GM06990 (cell line): ENCODE measurements at regions not wholly inside any gene's neighbourhood (a gene's known extent, or its start where the extent isn't known, plus 50 kb on each side); places are given as distances from the start of the nearest gene placed in this dataset.

Experiments used
- DNase-seq: peaks from one replicate; pipeline ENCODE4 v3.0.0-alpha.2; 2011; ENCODE audit not compliant: insufficient read length; ENCODE audit errors: extremely low read depth
- H3K27me3 ChIP-seq: replicated peaks from 2 replicates; pipeline ENCODE4 v1.6.0; 2011; ENCODE audit warnings: low read length; ENCODE audit not compliant: control insufficient read depth, insufficient read depth
- H3K36me3 ChIP-seq: 2 replicates; pipeline ENCODE4 v1.5.1; 2011; ENCODE audit warnings: low read length; ENCODE audit not compliant: control insufficient read depth, insufficient read depth
- H3K4me3 ChIP-seq: replicated peaks from 2 replicates; pipeline ENCODE4 v1.5.1; 2011; ENCODE audit warnings: low read depth, mild to moderate bottlenecking, control low read depth, low read length
- TF ChIP-seq, protein P1 (sequence below): IDR thresholded peaks from 2 replicates; pipeline ENCODE4 v1.5.1; 2011; ENCODE audit warnings: low read length, control low read depth, mild to moderate bottlenecking, inconsistent platforms; ENCODE audit not compliant: insufficient read depth, poor library complexity, severe bottlenecking

- TF ChIP-seq, protein P1, sequence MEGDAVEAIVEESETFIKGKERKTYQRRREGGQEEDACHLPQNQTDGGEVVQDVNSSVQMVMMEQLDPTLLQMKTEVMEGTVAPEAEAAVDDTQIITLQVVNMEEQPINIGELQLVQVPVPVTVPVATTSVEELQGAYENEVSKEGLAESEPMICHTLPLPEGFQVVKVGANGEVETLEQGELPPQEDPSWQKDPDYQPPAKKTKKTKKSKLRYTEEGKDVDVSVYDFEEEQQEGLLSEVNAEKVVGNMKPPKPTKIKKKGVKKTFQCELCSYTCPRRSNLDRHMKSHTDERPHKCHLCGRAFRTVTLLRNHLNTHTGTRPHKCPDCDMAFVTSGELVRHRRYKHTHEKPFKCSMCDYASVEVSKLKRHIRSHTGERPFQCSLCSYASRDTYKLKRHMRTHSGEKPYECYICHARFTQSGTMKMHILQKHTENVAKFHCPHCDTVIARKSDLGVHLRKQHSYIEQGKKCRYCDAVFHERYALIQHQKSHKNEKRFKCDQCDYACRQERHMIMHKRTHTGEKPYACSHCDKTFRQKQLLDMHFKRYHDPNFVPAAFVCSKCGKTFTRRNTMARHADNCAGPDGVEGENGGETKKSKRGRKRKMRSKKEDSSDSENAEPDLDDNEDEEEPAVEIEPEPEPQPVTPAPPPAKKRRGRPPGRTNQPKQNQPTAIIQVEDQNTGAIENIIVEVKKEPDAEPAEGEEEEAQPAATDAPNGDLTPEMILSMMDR: no peak
- Histone ChIP-seq H3K27me3 (no peaks in the 10 kb centered on the region), H3K36me3 (no peaks in the 10 kb centered on the region), H3K4me3 (no peak overlapping the region)
- no peak for DNase-seq
Observed at GRCh38 chr20:60239956-60240355, 281.7 kb downstream of the CDH26 start.

DNA sequence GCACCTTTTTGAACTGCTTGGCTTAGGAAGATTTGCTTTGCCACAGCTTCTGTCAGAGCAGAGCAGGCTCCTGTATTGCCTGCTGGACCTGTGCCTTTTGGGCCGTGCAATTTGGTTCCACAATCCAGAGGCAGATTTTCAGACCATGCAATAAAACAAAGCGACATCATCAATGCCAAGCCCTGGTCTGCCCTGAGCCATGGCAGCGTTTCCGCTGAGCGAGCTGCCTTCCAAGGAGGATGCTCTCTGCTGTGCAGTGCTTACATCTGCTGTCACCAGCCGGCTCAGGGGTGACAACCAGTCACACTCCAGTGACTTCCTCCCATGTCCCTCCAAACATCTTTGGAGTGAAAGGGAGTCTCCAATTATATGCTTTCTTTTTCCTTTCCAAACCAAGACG lies 282.2 kb downstream of the CDH26 start:
- no peaks in the 10 kb centered on the region for H3K27me3 ChIP-seq
- DNase-seq: no peak
- TF ChIP-seq, protein P1: no peak
- no peak overlapping the region for H3K4me3 ChIP-seq
- no peaks in the 10 kb centered on the region for H3K36me3 ChIP-seq

GRCh38 chr20:60240986-60241385 lies 282.8 kb downstream of the CDH26 start:
- no peak overlapping the region for H3K4me3 ChIP-seq
- H3K36me3 ChIP-seq: no peaks in the 10 kb centered on the region
- no peak for DNase-seq
- TF ChIP-seq, protein P1: no peak
- no peaks in the 10 kb centered on the region for H3K27me3 ChIP-seq

DNA sequence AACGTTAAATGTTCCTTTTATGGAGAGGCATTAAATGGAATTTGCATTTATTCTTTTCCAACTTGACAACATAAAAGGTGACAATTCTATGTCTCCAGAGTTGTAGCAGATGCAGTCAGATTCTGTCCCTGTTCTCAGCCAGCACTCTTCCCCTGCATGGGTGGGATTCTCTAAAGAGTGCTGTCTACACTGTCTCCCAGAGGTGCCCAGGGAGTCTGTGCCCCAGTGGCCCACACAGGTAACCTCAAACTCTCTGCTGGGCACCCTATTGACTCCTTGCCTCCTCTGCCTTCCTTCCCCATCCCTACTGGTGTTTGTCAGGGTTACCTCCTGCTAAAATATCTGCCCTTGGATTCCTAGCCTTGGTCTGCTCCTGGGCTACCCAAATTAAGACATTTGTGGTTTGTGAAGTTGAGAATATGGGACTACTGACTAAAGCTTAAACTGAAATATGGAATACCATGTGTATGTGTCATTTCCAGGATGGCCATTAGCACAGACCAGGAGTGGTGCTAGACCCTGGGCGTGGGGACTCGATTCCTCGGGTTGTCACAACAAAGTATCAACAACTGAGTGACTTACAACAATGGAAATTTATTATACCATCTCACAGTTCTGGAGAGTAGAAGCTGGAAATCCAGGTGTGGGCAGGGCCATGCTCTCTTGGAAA lies 284.7 kb downstream of the CDH26 start:
- TF ChIP-seq, protein P1: no peak
- Histone ChIP-seq H3K27me3 (no peaks in the 10 kb centered on the region), H3K36me3 (no peaks in the 10 kb centered on the region), H3K4me3 (no peak overlapping the region)
- no peak for DNase-seq

DNA sequence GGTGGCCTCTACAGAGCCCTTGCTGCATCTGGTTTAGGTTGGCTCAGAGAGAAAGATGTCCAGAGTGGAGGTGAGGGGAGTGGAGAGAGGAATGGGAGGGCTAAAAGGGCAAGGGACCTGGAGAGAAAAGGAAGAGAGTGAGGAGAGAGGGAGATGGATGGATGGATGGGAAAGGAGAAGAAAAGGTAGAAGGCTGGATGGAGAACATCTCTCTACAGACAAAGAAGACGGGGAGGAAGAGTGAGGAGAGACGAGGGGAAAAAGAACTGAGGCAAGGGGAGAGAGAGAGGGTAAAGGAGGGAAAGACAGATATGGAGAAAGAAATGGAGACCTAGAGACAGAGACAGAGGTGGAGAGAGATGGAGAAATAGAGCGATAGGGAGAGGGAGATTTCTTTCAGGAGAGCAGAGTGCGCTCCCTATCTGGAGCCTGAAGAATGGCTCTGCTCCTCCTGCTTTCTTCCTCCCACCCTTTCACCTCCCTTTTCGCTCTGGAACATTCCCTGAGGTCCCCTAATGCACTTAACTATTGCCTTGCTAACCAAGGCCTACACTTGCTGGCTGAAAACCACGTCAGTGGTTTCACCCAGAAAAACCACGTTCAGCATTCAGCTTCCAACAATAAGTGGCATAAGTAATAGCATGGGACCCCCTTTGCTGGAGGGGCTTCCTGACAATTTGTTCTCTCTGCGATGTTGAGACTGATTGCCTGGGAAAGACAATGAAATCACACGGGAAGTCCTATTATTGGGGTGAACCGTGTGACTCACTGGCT lies 286.3 kb downstream of the CDH26 start:
- TF ChIP-seq, protein P1: no peak
- H3K27me3 ChIP-seq: no peaks in the 10 kb centered on the region
- H3K36me3 ChIP-seq: no peaks in the 10 kb centered on the region
- DNase-seq: no peak
- no peak overlapping the region for H3K4me3 ChIP-seq
